Right lobe of liver (tissue), 6 donors: ENCODE measurements at regions not wholly inside any gene's neighbourhood (a gene's known extent, or its start where the extent isn't known, plus 50 kb on each side); places are given as distances from the start of the nearest gene placed in this dataset.
"Not testable (repeated sequence)": the region's sequence is repeated elsewhere in the genome, so short reads cannot be mapped to it uniquely, and the experiment has no call there.

Experiments used
- ATAC-seq, 4 donors: fragments of 200-7000 bp; cut with Tn5 transposase; one replicate each; pipeline ENCODE4 v1.9.1; 2020; ENCODE audit warnings: mild to moderate bottlenecking in 4 of 4, moderate library complexity in 4 of 4
- DNase-seq, 3 donors: peaks; one replicate each; pipeline ENCODE4 v3.0.0-alpha.2; 2020
- H3K27ac ChIP-seq, 3 donors: fragments of 200-600 bp; one replicate each; pipeline ENCODE4 v1.8.0; 2022
- H3K27me3 ChIP-seq, 2 donors: fragments of 200-600 bp; one replicate each; pipeline ENCODE4 v1.8.0; 2022
- H3K36me3 ChIP-seq, 4 donors: fragments of 200-600 bp; sonication (generic) in 1 of 4; one replicate each; pipeline versions ENCODE4 v1.5.1 to v1.8.0; 2017 to 2022; ENCODE audit warnings: control low read depth in 1 of 4
- H3K4me1 ChIP-seq, 4 donors: fragments of 200-600 bp; sonication (generic) in 1 of 4; one replicate each; pipeline versions ENCODE4 v1.5.1 to v1.8.0; 2017 to 2022; ENCODE audit warnings: control low read depth in 1 of 4
- H3K4me3 ChIP-seq, 3 donors: fragments of 200-600 bp; one replicate each; pipeline ENCODE4 v1.8.0; 2022
- H3K9me3 ChIP-seq, 4 donors: fragments of 200-600 bp; sonication (generic) in 1 of 4; one replicate each; pipeline versions ENCODE4 v1.5.1 to v1.8.0; 2017 to 2022; ENCODE audit warnings: control low read depth in 1 of 4
- POLR2A ChIP-seq: fragments of 450-650 bp; IDR thresholded peaks from one replicate; pipeline ENCODE4 v1.6.1; 2017; ENCODE audit warnings: antibody characterized with exemption, mild to moderate bottlenecking
- WGBS: methylation state at CpG from one replicate; pipeline ENCODE4 v1.1.6; 2018; ENCODE audit warnings: low coverage, low lambda C conversion rate; ENCODE audit not compliant: insufficient coverage; ENCODE audit errors: missing lambda C conversion rate; 5-methylcytosine and 5-hydroxymethylcytosine counted together
- intact Hi-C, 2 donors: fragments of 100-400 bp; cut with DNase I; formaldehyde crosslinking; loops; one replicate each; pipeline versions ENCODE4 v1.11.2 to v1.14.1; 2022
- TF ChIP-seq, protein P1 (sequence below), 4 donors: fragments of 200-600 bp in 3 of 4; fragments of 450-650 bp in 1 of 4; IDR thresholded peaks; one replicate each; pipeline versions ENCODE4 v1.5.1 to v1.8.0; 2016 to 2022; ENCODE audit warnings: antibody characterized with exemption in 4 of 4, mild to moderate bottlenecking in 2 of 4
- donor health status: DM: no; HTN: yes; CAD: no.
- donor health status: DM: no; HTN: no; CAD: no.
- donor health status: DM: no; HTN: no; CAD: no.
- donor health status: DM: no; HTN: yes; CAD: no.
- donor health status: DM: no; HTN: yes; CAD: no.

GRCh38 chr1:60504206-60504840 lies 430.8 kb upstream of the C1orf87 start:
- Histone ChIP-seq H3K36me3 (no peaks in the 10 kb centered on the region), H3K4me1 (no peaks in the 10 kb centered on the region), H3K9me3 (no peaks in the 10 kb centered on the region), H3K27me3 (no peaks in the 10 kb centered on the region), H3K4me3 (no peak overlapping the region), H3K27ac (no peak overlapping the region)
- DNase-seq, result no peak
- no peak for ATAC-seq
- TF ChIP-seq, protein P1, sequence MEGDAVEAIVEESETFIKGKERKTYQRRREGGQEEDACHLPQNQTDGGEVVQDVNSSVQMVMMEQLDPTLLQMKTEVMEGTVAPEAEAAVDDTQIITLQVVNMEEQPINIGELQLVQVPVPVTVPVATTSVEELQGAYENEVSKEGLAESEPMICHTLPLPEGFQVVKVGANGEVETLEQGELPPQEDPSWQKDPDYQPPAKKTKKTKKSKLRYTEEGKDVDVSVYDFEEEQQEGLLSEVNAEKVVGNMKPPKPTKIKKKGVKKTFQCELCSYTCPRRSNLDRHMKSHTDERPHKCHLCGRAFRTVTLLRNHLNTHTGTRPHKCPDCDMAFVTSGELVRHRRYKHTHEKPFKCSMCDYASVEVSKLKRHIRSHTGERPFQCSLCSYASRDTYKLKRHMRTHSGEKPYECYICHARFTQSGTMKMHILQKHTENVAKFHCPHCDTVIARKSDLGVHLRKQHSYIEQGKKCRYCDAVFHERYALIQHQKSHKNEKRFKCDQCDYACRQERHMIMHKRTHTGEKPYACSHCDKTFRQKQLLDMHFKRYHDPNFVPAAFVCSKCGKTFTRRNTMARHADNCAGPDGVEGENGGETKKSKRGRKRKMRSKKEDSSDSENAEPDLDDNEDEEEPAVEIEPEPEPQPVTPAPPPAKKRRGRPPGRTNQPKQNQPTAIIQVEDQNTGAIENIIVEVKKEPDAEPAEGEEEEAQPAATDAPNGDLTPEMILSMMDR (IDR thresholded peaks at IDR 0.05), result no peak
- no peak for TF ChIP-seq POLR2A
- 29% methylated on average over 3 of the region's 3 CpGs for WGBS
- intact Hi-C loops, result no loop called here

DNA sequence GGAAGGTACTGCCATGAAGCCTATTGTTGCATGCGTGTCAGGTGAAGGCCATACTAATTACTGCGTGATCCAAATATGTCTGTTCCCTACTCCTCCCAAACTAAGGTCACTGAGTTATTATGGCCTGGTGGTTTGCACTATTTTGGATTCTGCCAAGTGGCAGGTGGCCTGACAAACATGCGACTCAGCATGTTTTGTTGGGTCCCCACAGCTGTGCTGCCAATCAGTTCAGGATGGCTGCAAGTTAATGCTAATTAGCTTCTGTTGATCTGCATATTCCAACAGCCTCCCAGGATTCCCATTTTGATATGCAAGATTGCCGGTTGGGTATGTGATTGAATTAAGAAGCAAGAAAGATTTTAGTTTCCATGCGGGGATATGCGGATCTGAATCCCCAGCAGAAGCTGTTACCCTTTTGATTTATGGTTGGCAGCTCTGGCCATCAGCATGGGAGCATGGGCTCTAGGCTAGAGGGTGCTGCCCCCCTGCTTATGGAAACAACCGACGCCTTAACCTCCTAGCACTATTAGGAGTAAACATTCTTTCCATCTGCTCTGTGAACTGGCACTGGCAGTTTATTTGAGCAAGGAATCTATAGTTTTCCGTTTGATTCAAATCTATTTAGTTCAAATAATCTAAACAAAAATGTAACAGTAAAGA lies 429.8 kb upstream of the C1orf87 start:
- H3K36me3 ChIP-seq, result no peaks in the 10 kb centered on the region
- intact Hi-C loops, result no loop called here

GRCh38 chr1:60502506-60502905 lies 428.9 kb upstream of the C1orf87 start:
- intact Hi-C loops, result no loop called here
- no peak for DNase-seq

More for the DNA sequence above, 429.8 kb upstream of the C1orf87 start:
- no peak for TF ChIP-seq POLR2A
- TF ChIP-seq, protein P1 (IDR thresholded peaks at IDR 0.05), result no peak
- Histone ChIP-seq H3K27ac (no peak overlapping the region), H3K4me1 (no peaks in the 10 kb centered on the region), H3K4me3 (no peak overlapping the region), H3K27me3 (no peaks in the 10 kb centered on the region), H3K9me3 (no peaks in the 10 kb centered on the region)
- DNase-seq (no peak), ATAC-seq (no peak)
- 53% methylated on average over 8 of the region's 9 CpGs for WGBS

DNA sequence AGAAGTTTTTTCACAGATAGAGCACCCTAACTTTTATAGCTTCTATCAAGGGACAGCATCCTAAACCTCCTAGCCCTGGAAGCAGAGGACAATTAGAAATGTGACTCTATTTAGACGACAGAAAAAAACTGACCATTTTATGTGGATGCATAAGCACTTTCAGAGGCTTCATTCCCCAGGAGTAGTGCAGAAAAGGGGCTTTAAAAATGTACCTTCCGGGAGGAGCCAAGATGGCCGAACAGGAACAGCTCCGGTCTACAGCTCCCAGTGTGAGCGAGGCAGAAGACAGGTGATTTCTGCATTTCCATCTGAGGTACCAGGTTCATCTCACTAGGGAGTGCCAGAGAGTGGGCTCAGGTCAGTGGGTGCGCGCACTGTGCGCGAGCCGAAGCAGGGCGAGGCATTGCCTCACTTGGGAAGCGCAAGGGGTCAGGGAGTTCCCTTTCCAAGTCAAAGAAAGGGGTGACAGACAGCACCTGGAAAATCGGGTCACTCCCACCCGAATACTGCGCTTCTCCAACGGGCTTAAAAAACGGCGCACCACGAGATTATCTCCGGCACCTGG lies 416.4 kb upstream of the C1orf87 start:
- H3K4me1 ChIP-seq, H3K9me3 ChIP-seq, DNase-seq, H3K27me3 ChIP-seq, H3K36me3 ChIP-seq, H3K4me3 ChIP-seq, ATAC-seq, intact Hi-C loops, H3K27ac ChIP-seq: not testable (repeated sequence)
- WGBS, result 72% methylated on average over 11 of the region's 20 CpGs

More at GRCh38 chr1:60502506-60502905, 428.9 kb upstream of the C1orf87 start:
- Histone ChIP-seq H3K4me1 (no peaks in the 10 kb centered on the region), H3K36me3 (no peaks in the 10 kb centered on the region), H3K4me3 (no peak overlapping the region), H3K27me3 (no peaks in the 10 kb centered on the region), H3K27ac (no peak overlapping the region), H3K9me3 (no peaks in the 10 kb centered on the region)
- 67% methylated on average over 1 of the region's 1 CpG for WGBS
- ATAC-seq, result no peak
- TF ChIP-seq POLR2A, result no peak
- TF ChIP-seq, protein P1 (IDR thresholded peaks at IDR 0.05), result no peak

GRCh38 chr1:60488847-60489246 lies 415.3 kb upstream of the C1orf87 start:
- intact Hi-C loops, result no loop called here
- Histone ChIP-seq H3K27ac (no peak overlapping the region), H3K9me3 (no peaks in the 10 kb centered on the region), H3K4me3 (no peak overlapping the region), H3K27me3 (peaks cover 0 to 4% of the 10 kb centered on the region in 2 donors), H3K36me3 (no peaks in the 10 kb centered on the region), H3K4me1 (no peaks in the 10 kb centered on the region)
- no peak for DNase-seq
- TF ChIP-seq POLR2A, result no peak
- TF ChIP-seq, protein P1 (IDR thresholded peaks at IDR 0.05), result no peak
- no peak for ATAC-seq
